ENCODE measurements at regions not wholly inside any gene's neighbourhood (a gene's known extent, or its start where the extent isn't known, plus 50 kb on each side); places are given as distances from the start of the nearest gene placed in this dataset.
"Not testable (repeated sequence)": the region's sequence is repeated elsewhere in the genome, so short reads cannot be mapped to it uniquely, and the experiment has no call there.

- DNase-seq (ENCODE audit: low read depth), result no peak
These were observed 69.4 kb downstream of the SAMD9 start for GRCh38 chr7:93048136-93048930.

- no peak for DNase-seq (ENCODE audit: low read depth)
These were observed 70.2 kb downstream of the SAMD9 start for GRCh38 chr7:93047514-93048099.

GRCh38 chr7:93046641-93047040, 71.1 kb downstream of the SAMD9 start:
- no peak for DNase-seq (ENCODE audit: low read depth)

- DNase-seq (ENCODE audit: low read depth), result no peak
These were observed 73.5 kb downstream of the SAMD9 start for GRCh38 chr7:93044147-93044810.

GRCh38 chr7:93043385-93043985, 74.3 kb downstream of the SAMD9 start:
- DNase-seq (ENCODE audit: low read depth), result no peak

- no peak for DNase-seq (ENCODE audit: low read depth)
These were observed 77.4 kb downstream of the SAMD9 start for GRCh38 chr7:93040355-93040754.

- DNase-seq (ENCODE audit: low read depth), result no peak
These were observed 78.0 kb downstream of the SAMD9 start for GRCh38 chr7:93039786-93040185.

- DNase-seq (ENCODE audit: low read depth), result no peak
These were observed 78.5 kb downstream of the SAMD9 start for GRCh38 chr7:93039282-93039681.

GRCh38 chr7:93036807-93037206, 81.0 kb downstream of the SAMD9 start:
- DNase-seq (ENCODE audit: low read depth), result no peak

- no peak for DNase-seq (ENCODE audit: low read depth)
These were observed 81.6 kb downstream of the SAMD9 start for GRCh38 chr7:93036149-93036640.

GRCh38 chr7:93031795-93032194, 86.0 kb downstream of the SAMD9 start:
- DNase-seq (ENCODE audit: low read depth), result no peak

GRCh38 chr7:93030605-93031225, 87.1 kb downstream of the SAMD9 start:
- no peak for DNase-seq (ENCODE audit: low read depth)

GRCh38 chr7:93029056-93029455, 88.7 kb downstream of the SAMD9 start:
- no peak for DNase-seq (ENCODE audit: low read depth)

GRCh38 chr7:93028610-93029009, 89.2 kb downstream of the SAMD9 start:
- DNase-seq (ENCODE audit: low read depth), result no peak

- no peak for DNase-seq (ENCODE audit: low read depth)
These were observed 90.7 kb downstream of the SAMD9 start for GRCh38 chr7:93027044-93027443.

- no peak for DNase-seq (ENCODE audit: low read depth)
These were observed 91.4 kb downstream of the SAMD9 start for GRCh38 chr7:93026425-93026824.

GRCh38 chr7:93025389-93025788, 92.4 kb downstream of the SAMD9 start:
- no peak for DNase-seq (ENCODE audit: low read depth)

GRCh38 chr7:93022931-93023478, 94.8 kb downstream of the SAMD9 start:
- DNase-seq (ENCODE audit: low read depth), result not testable (repeated sequence)

GRCh38 chr7:93021748-93022147, 96.0 kb downstream of the SAMD9 start:
- DNase-seq (ENCODE audit: low read depth), result no peak

GRCh38 chr7:93018716-93019115, 99.1 kb downstream of the SAMD9 start:
- DNase-seq (ENCODE audit: low read depth), result no peak

GRCh38 chr7:93016681-93017381, 100.9 kb downstream of the SAMD9 start:
- no peak for DNase-seq (ENCODE audit: low read depth)

Measured in T-helper 22 cell (primary cell).